ENCODE measurements at regions not wholly inside any gene's neighbourhood (a gene's known extent, or its start where the extent isn't known, plus 50 kb on each side); places are given as distances from the start of the nearest gene placed in this dataset.
"Not testable (repeated sequence)": the region's sequence is repeated elsewhere in the genome, so short reads cannot be mapped to it uniquely, and the experiment has no call there.

GRCh38 chr11:67768001-67768730 lies 93.7 kb upstream of the ALDH3B2 start:
- not testable (repeated sequence) for DNase-seq (ENCODE audit: low read depth)

DNA sequence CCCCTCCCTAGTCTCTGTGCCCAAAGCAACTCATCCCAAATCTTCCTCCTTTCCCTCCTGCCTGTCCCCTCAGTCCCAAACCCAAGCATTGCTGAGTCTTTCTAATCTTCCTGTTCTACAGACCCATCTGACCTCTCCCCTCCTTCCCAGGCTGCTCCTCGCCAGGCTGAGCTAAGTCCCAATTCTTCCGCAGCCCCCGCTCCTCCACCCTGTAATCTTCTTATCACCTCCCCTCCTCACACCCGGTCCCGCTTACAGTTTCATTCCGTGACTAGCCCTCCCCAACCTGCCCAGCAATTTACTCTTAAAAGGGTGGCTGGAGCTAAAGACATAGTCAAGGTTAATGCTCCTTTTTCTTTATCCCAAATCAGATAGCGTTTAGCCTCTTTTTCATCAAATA lies 86.8 kb upstream of the ALDH3B2 start:
- not testable (repeated sequence) for DNase-seq (ENCODE audit: low read depth)

GRCh38 chr11:67759321-67759720 lies 84.9 kb upstream of the ALDH3B2 start:
- DNase-seq (ENCODE audit: low read depth): not testable (repeated sequence)

DNA sequence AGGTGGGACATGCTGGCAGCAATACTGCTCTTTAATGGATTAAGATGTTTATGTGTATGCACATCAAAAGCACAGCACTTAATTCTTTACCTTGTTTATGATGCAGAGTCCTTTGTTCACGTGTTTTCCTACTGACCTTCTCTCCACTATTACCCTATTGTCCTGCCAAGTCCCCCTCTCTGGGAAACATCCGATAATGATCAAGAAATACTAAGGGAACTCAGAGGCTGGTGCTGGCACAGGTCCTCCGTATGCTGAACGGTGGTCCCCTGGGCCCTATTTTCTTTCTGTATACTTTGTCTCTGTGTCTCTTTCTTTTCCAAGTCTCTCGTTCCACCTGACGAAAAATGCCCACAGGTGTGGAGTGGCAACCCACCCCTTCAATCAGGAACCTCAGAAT lies 84.0 kb upstream of the ALDH3B2 start:
- not testable (repeated sequence) for DNase-seq (ENCODE audit: low read depth)

GRCh38 chr11:67758009-67758408 lies 83.6 kb upstream of the ALDH3B2 start:
- not testable (repeated sequence) for DNase-seq (ENCODE audit: low read depth)

- DNase-seq (ENCODE audit: low read depth): not testable (repeated sequence)
These were observed 79.4 kb upstream of the ALDH3B2 start for GRCh38 chr11:67753820-67754219.

DNA sequence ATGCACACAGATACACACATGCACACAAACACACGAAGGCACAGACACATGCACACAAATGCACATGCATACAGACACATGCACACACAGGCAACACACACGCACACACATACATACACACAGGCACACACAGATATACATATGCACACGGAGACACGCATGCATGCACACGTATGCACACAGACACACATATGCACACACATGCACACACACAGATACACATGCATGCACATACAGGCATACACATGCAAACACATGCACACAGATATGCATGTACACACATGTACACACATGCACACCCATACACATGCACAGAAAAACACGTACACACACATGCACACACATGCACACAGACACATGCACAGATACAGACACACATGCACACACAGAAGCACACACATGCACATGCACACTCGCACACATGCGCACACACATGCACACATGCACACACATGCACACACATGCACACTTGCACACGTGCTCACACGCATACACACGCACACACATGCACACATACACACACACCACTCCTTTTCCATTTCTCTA lies 70.8 kb upstream of the ALDH3B2 start:
- DNase-seq (ENCODE audit: low read depth): no peak

- not testable (repeated sequence) for DNase-seq (ENCODE audit: low read depth)
These were observed 69.8 kb upstream of the ALDH3B2 start for GRCh38 chr11:67744231-67744630.

DNA sequence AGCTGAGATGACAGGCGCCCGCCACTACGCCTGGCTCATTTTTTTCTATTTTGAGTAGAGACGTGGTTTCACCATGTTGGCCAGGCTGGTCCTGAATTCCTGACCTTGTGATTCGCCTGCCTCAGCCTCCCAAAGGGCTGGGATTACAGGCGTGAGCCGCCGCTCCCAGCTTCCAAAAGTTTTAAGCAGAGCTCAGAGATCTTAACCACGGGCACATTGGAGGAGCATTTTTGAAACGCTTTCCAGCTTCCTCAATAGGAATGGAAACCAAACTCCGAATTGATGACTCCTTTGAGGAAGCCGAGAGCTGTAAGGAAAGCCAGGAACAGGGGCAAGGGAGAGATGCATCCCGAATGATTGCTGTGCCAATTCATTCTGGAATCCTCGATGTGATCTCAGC lies 63.8 kb upstream of the ALDH3B2 start:
- not testable (repeated sequence) for DNase-seq (ENCODE audit: low read depth)

- DNase-seq (ENCODE audit: low read depth): not testable (repeated sequence)
These were observed 63.2 kb upstream of the ALDH3B2 start for GRCh38 chr11:67737562-67738080.

DNA sequence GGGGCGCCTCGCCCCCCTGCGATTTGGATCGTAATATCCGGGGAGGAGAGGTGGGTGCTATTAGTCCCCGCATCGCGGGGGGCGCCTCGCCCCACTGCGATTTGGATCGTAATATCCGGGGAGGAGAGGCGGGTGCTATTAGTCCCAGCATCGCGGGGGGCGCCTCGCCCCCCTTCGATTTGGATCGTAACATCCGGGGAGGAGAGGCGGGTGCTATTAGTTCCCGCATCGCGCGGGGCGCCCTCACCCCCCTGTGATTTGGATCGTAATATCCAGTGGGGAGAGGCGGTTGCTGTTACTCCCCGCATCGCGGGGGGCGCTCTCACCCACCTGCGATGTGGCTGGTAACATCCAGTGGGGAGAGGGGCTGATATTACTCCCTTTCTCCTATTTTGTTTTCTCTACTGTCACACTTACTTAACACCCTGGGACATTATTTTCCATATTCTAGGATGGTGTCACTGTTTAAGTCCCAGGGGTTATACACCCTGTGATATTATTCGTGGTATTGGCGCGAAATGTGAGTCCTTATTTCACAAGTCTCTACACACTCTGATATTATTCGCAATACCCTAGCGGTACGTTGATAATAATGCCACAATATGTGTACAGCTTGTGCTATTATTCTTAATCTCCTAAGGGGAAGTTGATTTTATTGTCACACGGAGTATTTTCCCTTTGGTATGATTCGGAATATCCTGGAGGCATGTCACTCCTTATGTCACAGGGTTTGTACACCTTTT lies 57.8 kb upstream of the ALDH3B2 start:
- peak; percentile 49 for DNase-seq (ENCODE audit: low read depth)

- DNase-seq (ENCODE audit: low read depth): no peak
These were observed 57.2 kb upstream of the ALDH3B2 start for GRCh38 chr11:67731583-67731982.

DNA sequence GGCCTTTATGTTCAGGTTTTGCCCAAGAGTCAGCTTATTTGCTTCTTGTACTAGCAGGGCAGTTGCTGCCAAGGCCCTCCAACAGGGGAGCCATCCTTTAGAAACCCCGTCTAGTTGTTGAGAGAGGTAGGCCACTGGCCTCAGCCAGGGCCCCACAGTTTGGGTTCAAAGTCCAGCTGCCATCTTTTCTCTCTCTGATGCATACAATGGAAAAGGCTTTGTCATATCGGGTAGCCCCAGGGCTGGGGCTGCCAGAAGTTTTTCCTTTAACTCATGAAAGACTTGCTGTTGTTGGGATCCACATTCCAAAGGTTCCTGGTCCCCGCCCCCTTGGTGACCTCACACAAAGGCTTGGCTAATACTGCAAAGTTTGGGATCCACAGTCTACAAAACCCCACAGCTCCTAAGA lies 53.7 kb upstream of the ALDH3B2 start:
- not testable (repeated sequence) for DNase-seq (ENCODE audit: low read depth)

GRCh38 chr11:67727066-67728040 lies 52.9 kb upstream of the ALDH3B2 start:
- not testable (repeated sequence) for DNase-seq (ENCODE audit: low read depth)

Measured in activated T-cell treated with anti-CD3 and anti-CD28 coated beads for 1 hour (primary cell).